ENCODE measurements at regions not wholly inside any gene's neighbourhood (a gene's known extent, or its start where the extent isn't known, plus 50 kb on each side); places are given as distances from the start of the nearest gene placed in this dataset.

DNA sequence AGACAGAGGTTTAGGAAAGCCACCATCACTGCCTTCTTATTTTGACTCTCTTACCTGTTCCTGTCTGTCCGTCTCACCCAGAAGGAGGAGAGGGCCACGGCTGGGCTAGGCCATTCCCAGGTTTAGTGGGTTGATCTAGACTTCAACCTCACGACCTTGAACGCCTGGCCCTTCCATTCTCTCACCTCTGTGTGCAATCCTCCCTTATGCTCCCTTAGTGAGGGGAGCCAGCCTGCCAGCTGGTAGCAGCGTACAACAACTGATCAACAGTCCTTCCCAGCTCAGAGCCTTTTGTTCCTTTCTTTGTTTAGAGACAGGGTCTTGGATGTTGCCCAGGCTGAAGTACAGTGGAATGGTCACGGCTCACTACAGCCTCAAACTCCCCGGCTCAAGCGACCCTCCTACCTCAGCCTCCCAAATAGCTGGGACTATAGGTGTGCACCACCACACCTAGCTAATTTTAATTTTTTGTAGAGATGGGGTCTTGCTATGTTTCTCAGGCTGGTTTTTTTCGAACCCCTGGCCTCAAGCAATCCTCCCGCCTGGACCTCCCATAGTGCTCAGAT, 123.9 kb downstream of the ZNF664 start:
- no peak for DNase-seq

DNA sequence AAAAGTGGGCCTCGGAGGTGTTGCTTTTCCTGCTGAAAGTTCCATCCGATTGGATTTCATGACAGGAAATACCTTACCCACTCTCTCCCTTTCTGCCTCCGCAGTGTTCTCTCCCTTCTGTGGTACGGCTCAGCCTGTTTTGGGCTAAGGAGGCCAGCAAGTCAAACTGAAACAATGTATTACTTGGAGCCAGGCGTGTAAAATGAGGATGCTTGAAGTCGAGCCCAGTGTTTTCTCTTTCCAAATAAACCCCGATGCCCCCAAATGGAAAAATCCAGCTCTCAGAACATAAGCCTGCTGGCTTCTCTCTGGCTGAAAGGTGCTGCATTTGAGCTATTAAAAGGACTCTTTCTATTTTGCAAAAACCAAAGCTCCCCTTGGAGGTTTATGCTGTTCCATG, 124.7 kb downstream of the ZNF664 start:
- no peak for DNase-seq

DNA sequence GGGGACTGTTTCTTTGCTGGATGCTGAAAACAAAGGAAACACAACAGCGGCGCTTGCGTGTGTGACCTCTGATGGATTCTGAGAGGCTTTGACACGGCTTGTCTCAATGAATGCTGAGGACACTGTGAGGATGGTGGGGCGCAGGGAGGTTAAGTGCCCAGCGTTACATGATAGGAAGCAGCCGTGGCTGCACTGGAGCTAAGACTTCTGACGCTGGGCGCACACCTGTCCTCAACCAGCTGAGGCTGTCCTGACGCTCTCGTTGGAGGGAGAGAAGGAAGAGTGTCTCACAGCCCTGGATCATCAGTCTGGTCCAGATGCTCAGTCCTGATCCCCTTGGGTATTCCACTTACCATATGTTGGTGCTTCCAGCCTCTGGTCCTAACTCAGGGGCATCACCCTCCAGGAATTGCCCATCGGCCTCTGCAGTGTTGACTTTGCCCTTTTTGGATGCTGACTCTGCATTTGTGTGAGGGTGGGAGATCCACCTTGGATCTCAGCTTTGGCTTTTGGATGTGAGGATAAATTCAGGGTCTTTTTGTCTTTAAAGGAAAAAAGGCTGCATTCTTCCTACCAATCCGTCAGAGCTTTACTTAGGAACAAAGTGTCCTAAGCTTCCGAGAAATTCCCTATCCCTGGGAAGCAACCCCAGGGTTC, 125.2 kb downstream of the ZNF664 start:
- DNase-seq: no peak

GRCh38 chr12:124098887-124099286, 125.9 kb downstream of the ZNF664 start:
- DNase-seq: no peak

DNA sequence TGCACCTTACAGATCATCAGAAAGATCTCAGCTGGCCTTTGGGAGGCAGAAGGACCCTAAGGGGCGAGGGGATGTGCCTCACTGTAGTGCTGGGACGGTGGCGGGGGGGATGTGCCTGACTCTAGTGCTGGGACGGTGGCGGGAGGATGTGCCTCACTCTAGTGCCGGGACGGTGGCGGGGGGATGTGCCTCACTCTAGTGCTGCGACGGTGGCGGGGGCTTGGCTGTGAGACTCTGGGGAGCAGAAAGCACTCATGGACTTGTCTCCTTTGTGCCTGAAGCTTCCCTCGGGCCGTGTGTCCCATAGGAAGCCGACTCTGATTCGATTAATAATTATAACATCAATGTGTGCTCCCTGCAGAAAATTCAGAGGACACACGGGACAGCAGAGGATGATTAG, 126.6 kb downstream of the ZNF664 start:
- DNase-seq: no peak

DNA sequence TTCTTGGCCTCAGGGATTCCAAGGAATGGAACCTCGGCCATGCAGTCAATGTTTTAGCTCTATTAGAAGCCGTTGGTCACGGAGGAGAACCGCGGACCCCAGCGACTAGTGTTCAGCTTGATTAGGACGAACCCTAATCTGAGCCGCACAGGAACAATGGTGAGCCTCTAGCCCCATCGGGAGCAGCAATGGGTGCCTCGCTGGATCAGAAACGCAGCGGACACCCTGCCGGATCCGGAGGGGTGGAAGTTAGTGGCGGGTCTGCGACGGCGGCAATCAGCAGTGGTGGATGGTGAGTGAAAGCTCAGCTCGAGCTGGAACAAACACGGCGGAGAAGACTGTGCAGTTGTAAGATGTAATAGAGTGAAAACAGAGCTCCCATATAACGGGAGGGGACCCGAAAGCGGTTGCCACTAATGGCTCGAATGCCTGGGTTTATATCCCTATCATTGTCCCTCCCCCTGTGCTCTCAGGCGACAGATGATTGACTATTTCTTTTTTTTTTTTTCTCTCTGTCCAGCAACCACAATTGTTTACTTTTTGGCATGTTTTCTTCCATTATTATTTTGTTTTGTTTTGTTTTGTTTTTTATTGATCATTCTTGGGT, 127.7 kb downstream of the ZNF664 start:
- no peak for DNase-seq

GRCh38 chr12:124105546-124105945, 132.5 kb downstream of the ZNF664 start:
- DNase-seq: no peak

GRCh38 chr12:124107351-124107750, 134.3 kb downstream of the ZNF664 start:
- no peak for DNase-seq

DNA sequence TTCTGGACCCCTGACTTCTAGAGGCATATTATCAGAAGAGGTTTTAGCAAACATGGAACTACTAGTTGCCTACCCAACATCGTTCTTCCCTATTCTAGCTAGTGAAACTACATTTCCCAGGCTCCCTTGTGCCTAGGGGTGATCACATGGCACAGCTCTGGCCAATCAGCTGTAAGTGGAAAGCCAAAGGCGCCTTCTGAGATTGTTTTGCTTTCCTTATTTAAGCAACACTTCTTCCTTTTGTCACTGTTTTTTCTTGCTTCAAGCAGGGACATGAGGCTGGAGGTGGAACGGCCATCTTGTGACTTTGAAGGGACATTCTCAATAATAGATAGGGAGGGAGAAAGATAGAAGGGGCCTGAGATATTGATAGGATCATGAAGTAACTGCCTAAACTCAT, 136.7 kb downstream of the ZNF664 start:
- no peak for DNase-seq

- no peak for DNase-seq
These were observed 137.4 kb downstream of the ZNF664 start for GRCh38 chr12:124110372-124110883.

DNA sequence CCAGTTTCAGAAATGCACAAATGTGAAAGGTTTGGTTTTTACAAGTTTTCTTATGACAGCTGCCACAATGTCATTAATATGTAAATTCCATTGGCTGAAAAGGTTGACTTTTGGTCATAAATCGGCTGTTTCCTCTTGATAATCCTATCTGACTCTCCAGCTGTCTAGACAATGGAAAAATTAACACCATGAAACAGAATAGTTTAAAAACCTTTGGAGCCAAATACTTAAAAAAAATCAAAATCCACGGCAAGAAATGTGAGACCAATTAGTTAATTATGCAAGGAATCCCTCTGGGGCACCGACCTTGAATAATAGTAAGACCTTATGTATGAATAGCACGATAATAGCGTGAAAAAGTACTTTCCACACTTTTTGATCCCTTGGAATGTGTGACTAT, 138.0 kb downstream of the ZNF664 start:
- DNase-seq: no peak

- no peak for DNase-seq
These were observed 141.3 kb downstream of the ZNF664 start for GRCh38 chr12:124114316-124114715.

GRCh38 chr12:124115496-124115895, 142.5 kb downstream of the ZNF664 start:
- DNase-seq: no peak

DNA sequence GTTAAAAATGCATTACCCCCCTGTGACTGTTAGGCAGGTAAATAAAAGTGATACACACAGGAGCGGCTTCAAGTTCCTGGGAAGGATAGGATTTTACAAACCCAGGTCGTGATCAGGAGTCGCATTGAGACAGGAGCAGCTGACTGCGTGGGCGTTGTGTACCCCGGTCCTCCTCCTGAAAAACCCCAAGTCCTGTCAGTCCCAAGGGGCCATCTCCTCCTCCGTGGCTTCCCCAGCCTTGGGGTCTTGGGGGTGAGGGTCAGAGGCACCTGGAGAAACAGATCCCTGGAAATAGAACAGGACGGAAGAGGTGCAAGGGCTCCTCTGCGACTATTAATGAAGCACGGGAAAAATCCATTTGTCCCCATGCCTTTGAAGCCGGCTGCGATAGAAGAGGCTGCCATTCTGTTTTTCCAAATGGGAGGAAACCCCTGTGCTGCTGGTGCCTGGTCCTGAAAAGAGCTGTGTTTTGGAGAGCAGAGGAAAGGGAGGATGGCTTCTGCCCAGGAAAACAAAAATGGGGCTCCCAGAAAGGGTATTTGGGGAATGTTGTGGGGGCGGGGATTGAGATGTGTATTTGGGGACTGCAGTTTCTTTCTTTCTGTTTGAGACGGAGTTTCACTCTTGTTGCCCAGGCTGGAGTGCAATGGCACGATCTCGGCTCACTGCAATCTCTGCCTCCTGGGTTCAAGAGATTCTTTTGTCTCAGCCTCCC, 143.1 kb downstream of the ZNF664 start:
- no peak for DNase-seq

- no peak for DNase-seq
These were observed 147.7 kb downstream of the ZNF664 start for GRCh38 chr12:124120739-124121138.

GRCh38 chr12:124122722-124123121, 149.7 kb downstream of the ZNF664 start:
- DNase-seq: no peak

GRCh38 chr12:124123296-124124000, 150.4 kb downstream of the ZNF664 start:
- DNase-seq: no peak

GRCh38 chr12:124125203-124125871, 152.3 kb downstream of the ZNF664 start:
- no peak for DNase-seq

GRCh38 chr12:124126950-124127655, 154.1 kb downstream of the ZNF664 start:
- DNase-seq: no peak

- no peak for DNase-seq
These were observed 156.1 kb downstream of the ZNF664 start for GRCh38 chr12:124129132-124129531.

DNA sequence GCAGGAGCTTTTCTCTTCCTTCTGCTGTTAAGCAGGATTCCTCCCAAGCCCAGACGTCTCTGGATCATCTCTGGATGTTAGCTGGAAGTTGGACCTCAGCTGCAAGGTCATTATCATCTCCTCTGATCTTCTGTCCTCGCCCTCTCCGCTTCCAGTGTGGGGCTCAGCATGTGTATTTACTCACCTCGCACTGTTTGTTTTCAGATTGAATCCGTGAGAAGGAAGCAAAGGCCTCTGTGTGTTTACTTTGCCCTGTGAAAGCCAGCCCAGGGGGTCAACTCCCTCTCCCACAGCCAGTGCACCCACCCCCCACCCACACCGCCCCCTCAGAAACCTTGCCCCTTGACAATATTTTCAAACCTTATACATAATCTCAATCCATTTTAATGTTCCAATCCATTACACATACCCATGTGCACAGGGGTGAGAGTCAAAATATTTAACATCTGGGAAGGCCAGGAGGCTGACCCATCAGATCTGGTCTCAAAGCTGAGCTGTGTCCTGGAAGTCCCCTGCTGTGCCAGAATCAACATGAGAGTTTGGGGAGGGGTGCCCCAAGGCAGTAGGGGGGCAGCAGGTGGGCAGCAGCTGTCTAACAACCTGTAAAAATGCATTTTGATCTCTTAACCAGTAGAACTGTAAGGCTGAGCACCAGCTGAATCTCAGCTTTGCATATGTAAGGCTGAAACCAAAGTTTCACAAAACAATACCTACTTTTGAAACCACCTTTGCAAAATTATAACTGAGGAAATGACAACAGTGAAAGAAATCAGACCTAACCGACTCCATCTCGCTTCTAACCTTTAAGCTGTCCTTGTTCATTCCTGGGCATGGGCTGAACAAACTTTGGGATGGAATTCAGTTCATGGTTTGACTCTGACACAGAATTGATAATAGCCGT, 157.9 kb downstream of the ZNF664 start:
- no peak for DNase-seq
